ENCODE measurements at regions not wholly inside any gene's neighbourhood (a gene's known extent, or its start where the extent isn't known, plus 50 kb on each side); places are given as distances from the start of the nearest gene placed in this dataset.

DNA sequence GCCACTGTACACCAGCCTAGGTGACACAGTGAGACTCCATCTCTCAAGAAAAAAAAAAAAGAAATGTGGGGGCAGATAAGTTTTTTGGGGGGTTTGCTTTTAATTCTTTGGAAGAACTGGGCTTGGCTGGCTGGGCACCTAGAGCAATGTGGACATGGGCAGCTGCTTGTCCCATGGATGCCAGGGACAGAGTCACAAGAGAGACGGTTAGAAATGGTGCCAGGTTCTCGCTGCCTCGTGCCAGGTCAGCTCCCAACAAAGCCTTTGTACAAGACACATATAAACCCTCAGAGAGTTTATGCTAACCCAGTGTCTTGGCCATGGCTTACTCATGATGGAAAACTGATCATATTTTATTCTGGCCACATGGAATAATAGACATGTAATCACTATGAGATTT is 76.2 kb upstream of the ESR1 start:
- TF ChIP-seq, protein P1, sequence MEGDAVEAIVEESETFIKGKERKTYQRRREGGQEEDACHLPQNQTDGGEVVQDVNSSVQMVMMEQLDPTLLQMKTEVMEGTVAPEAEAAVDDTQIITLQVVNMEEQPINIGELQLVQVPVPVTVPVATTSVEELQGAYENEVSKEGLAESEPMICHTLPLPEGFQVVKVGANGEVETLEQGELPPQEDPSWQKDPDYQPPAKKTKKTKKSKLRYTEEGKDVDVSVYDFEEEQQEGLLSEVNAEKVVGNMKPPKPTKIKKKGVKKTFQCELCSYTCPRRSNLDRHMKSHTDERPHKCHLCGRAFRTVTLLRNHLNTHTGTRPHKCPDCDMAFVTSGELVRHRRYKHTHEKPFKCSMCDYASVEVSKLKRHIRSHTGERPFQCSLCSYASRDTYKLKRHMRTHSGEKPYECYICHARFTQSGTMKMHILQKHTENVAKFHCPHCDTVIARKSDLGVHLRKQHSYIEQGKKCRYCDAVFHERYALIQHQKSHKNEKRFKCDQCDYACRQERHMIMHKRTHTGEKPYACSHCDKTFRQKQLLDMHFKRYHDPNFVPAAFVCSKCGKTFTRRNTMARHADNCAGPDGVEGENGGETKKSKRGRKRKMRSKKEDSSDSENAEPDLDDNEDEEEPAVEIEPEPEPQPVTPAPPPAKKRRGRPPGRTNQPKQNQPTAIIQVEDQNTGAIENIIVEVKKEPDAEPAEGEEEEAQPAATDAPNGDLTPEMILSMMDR (IDR thresholded peaks at IDR 0.05), result no peak
- TF ChIP-seq POLR2A (IDR thresholded peaks at IDR 0.05), result no peak
